K562 (cell line): ENCODE measurements at regions not wholly inside any gene's neighbourhood (a gene's known extent, or its start where the extent isn't known, plus 50 kb on each side); places are given as distances from the start of the nearest gene placed in this dataset.

Experiments
- ATAC-seq: fragments of 200-7000 bp; cut with Tn5 transposase; 3 replicates; pipeline ENCODE4 v1.9.1; 2020; ENCODE audit warnings: moderate library complexity
- BruUV-seq: library from RNA; stranded (reverse); fragments of 400-500 nt; replicated peaks from 2 replicates; lab custom pipeline; 2021; lab: Mats Ljungman, UMichigan
- CTCF ChIA-PET: fragments of 300-600 bp; formaldehyde crosslinking; extraction: SDS; loops from one replicate; lab custom pipeline; 2021; ENCODE audit warnings: low intra/inter-chr PET ratio; lab: Yijun Ruan, JAX
- POLR2A ChIA-PET: fragments of 300-600, 350-650 bp; sonication (Branson Sonifier 250); formaldehyde crosslinking; extraction: SDS; loops from one replicate; lab custom pipeline; 2021; ENCODE audit warnings: antibody characterized with exemption, inconsistent platforms; lab: Yijun Ruan, JAX
- DNase-seq, 4 experiments: peaks; one replicate each; pipeline versions ENCODE4 v3.0.0 to v3.0.0-alpha.2; 2011 to 2018; ENCODE audit warnings: low spot score in 3 of 4, mixed read lengths in 3 of 4; ENCODE audit errors: extremely low read depth in 1 of 4
- FAIRE-seq: peaks from 2 replicates; lab custom pipeline; 2011; peaks lifted over from hg19 to GRCh38; lab: Jason Lieb, UNC
- H2AFZ ChIP-seq: 2 replicates; pipeline ENCODE4 v1.6.0; 2011; ENCODE audit warnings: low read depth, low read length, control low read depth, inconsistent platforms
- H3K27ac ChIP-seq: fragments of 200-600 bp; 3 replicates; pipeline ENCODE4 v1.8.0; 2011; ENCODE audit warnings: low read depth, mild to moderate bottlenecking, control low read depth, inconsistent platforms, low read length, moderate library complexity, mixed read lengths; ENCODE audit errors: extremely low read depth
- H3K27me3 ChIP-seq, 2 experiments: fragments of 300-600 bp in 1 of 2; 2 replicates in 1 of 2; 3 replicates in 1 of 2; pipeline versions ENCODE4 v1.6.0 to v1.8.0; 2011; ENCODE audit warnings: inconsistent platforms in 2 of 2, low read length in 2 of 2, mild to moderate bottlenecking in 1 of 2, mixed read lengths in 1 of 2, moderate library complexity in 1 of 2; ENCODE audit not compliant: control insufficient read depth in 2 of 2, insufficient read depth in 2 of 2
- H3K36me3 ChIP-seq: fragments of 300-600 bp; 3 replicates; pipeline ENCODE4 v1.8.0; 2011; ENCODE audit warnings: mild to moderate bottlenecking, low read length, inconsistent platforms; ENCODE audit not compliant: control insufficient read depth, insufficient read depth
- H3K4me1 ChIP-seq, 2 experiments: fragments of 200-600 bp in 1 of 2; replicated peaks in 1 of 2; 2 replicates in 1 of 2; 3 replicates in 1 of 2; pipeline versions ENCODE4 v1.5.1 to v1.8.0; 2011; ENCODE audit warnings: inconsistent platforms in 2 of 2, low read length in 2 of 2, mild to moderate bottlenecking in 1 of 2, mixed read lengths in 1 of 2, moderate library complexity in 1 of 2; ENCODE audit not compliant: control insufficient read depth in 2 of 2, insufficient read depth in 2 of 2
- H3K4me2 ChIP-seq: 2 replicates; pipeline ENCODE4 v1.6.1; 2011; ENCODE audit warnings: low read length, control low read depth, inconsistent platforms, mixed read lengths; ENCODE audit not compliant: insufficient read depth
- H3K4me3 ChIP-seq: fragments of 200-600 bp; sonication (generic), shearing (Covaris generic); 2 replicates; pipeline ENCODE4 v1.5.1; 2016; ENCODE audit warnings: control low read depth, inconsistent platforms
- H3K79me2 ChIP-seq: fragments of 200-600 bp; 3 replicates; pipeline ENCODE4 v1.8.0; 2011; ENCODE audit warnings: low read length, inconsistent platforms; ENCODE audit not compliant: control insufficient read depth, insufficient read depth
- H3K9ac ChIP-seq, 2 experiments: 2 replicates each; pipeline versions ENCODE4 v1.6.0 to v1.6.1; 2011; ENCODE audit warnings: low read depth in 2 of 2, low read length in 2 of 2, control low read depth in 1 of 2, inconsistent platforms in 1 of 2, mild to moderate bottlenecking in 1 of 2, mixed read lengths in 1 of 2; ENCODE audit not compliant: insufficient read depth in 1 of 2
- H3K9me1 ChIP-seq: one replicate; pipeline ENCODE4 v1.6.0; 2011; ENCODE audit warnings: inconsistent platforms, mild to moderate bottlenecking, low read length, moderate library complexity; ENCODE audit not compliant: control insufficient read depth, insufficient read depth
- H3K9me3 ChIP-seq: replicated peaks from 2 replicates; pipeline ENCODE4 v1.5.1; 2011; ENCODE audit warnings: low read depth, low read length, inconsistent platforms; ENCODE audit not compliant: control insufficient read depth, insufficient read depth
- H4K20me1 ChIP-seq: replicated peaks from 2 replicates; pipeline ENCODE4 v1.6.1; 2011; ENCODE audit warnings: low read length, inconsistent platforms, mixed read lengths; ENCODE audit not compliant: control insufficient read depth, insufficient read depth
- THRAP3 ChIP-seq: fragments of 450-650 bp; IDR thresholded peaks from 2 replicates; pipeline ENCODE4 v1.6.1; 2016; ENCODE audit warnings: mild to moderate bottlenecking, inconsistent platforms, borderline replicate concordance
- ZNF589 ChIP-seq: fragments of 200-800 bp; sonication (Bioruptor generic); IDR thresholded peaks from 2 replicates; pipeline ENCODE4 v1.6.1; 2016; ENCODE audit warnings: low read depth, missing genetic modification characterization, missing compliant biosample characterization
- WGBS: fragments of 100-300 bp; shearing (Covaris generic); methylation state at CpG from one replicate; pipeline ENCODE4 v1.1.6; 2016; ENCODE audit warnings: low coverage, mixed read lengths; ENCODE audit not compliant: insufficient coverage; ENCODE audit errors: missing lambda C conversion rate; 5-methylcytosine and 5-hydroxymethylcytosine counted together
- in situ Hi-C: fragments of 300-500 bp; cut with MboI; formaldehyde crosslinking; loops from 4 replicates; pipeline ENCODE4 v1.15.0; 2018; ENCODE audit warnings: inconsistent platforms, mixed read lengths
- intact Hi-C: fragments of 100-400 bp; cut with micrococcal nuclease; formaldehyde crosslinking; loops from 2 replicates; pipeline ENCODE4 v1.14.2; 2022
- TF ChIP-seq, protein P1 (sequence below), 2 experiments: fragments of 450-650 bp in 1 of 2; IDR thresholded peaks; 2 replicates each; pipeline ENCODE4 v1.6.1; 2011 to 2017; ENCODE audit warnings: low read depth in 2 of 2, antibody characterized with exemption in 1 of 2, borderline replicate concordance in 1 of 2, low read length in 1 of 2, mild to moderate bottlenecking in 1 of 2, mixed read lengths in 1 of 2; ENCODE audit not compliant: control insufficient read depth in 1 of 2

DNA sequence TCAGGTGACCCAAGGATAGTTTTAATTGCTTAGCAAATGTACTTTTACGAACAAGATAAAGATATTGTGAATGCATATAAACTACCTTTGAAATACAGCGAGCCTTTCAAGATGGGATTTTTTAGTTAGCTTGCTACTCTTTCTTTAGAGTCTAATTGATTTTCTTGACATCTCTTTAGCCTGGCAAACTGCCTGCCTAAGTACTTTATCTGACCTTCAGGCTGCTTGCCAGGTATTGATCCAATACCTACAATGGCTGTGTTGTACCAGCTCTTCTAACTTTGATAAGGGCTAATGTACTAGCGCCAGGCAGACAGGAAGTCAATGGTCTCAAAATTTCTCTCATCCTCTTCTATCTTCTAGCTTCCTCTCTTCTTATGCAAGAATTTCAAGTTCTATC is 414.4 kb upstream of the ACVR2A start:
- Histone ChIP-seq H3K79me2 (no peaks in the 10 kb centered on the region), H3K27ac (no peak overlapping the region), H3K27me3 (no peaks in the 10 kb centered on the region), H3K9me3 (no peaks in the 10 kb centered on the region), H4K20me1 (no peaks in the 10 kb centered on the region), H3K4me1 (no peaks in the 10 kb centered on the region), H3K9me1 (no peaks in the 10 kb centered on the region), H3K36me3 (no peaks in the 10 kb centered on the region), H3K4me2 (no peak overlapping the region), H2AFZ (no peak overlapping the region), H3K9ac (no peak overlapping the region), H3K4me3 (no peak overlapping the region)
- ChIA-PET POLR2A (no interaction called here), CTCF (no interaction called here)
- DNase-seq: no peak
- in situ Hi-C loops (no loop called here), intact Hi-C loops (no loop called here)
- 0% methylated on average over 3 of the region's 3 CpGs for WGBS
- no TSS peak for BruUV-seq
- FAIRE-seq: no peak
- TF ChIP-seq, protein P1, sequence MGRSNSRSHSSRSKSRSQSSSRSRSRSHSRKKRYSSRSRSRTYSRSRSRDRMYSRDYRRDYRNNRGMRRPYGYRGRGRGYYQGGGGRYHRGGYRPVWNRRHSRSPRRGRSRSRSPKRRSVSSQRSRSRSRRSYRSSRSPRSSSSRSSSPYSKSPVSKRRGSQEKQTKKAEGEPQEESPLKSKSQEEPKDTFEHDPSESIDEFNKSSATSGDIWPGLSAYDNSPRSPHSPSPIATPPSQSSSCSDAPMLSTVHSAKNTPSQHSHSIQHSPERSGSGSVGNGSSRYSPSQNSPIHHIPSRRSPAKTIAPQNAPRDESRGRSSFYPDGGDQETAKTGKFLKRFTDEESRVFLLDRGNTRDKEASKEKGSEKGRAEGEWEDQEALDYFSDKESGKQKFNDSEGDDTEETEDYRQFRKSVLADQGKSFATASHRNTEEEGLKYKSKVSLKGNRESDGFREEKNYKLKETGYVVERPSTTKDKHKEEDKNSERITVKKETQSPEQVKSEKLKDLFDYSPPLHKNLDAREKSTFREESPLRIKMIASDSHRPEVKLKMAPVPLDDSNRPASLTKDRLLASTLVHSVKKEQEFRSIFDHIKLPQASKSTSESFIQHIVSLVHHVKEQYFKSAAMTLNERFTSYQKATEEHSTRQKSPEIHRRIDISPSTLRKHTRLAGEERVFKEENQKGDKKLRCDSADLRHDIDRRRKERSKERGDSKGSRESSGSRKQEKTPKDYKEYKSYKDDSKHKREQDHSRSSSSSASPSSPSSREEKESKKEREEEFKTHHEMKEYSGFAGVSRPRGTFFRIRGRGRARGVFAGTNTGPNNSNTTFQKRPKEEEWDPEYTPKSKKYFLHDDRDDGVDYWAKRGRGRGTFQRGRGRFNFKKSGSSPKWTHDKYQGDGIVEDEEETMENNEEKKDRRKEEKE (IDR thresholded peaks at IDR 0.05; ENCODE audit: borderline replicate concordance in 1 of 2, control insufficient read depth in 1 of 2, low read depth in 2 of 2, low read length in 1 of 2): no peak
- TF ChIP-seq THRAP3: no peak
- TF ChIP-seq ZNF589 (CRISPR knock-in tag): no peak
- no peak for ATAC-seq
